HepG2 (cell line): ENCODE measurements at regions not wholly inside any gene's neighbourhood (a gene's known extent, or its start where the extent isn't known, plus 50 kb on each side); places are given as distances from the start of the nearest gene placed in this dataset.

Experiments
- ATAC-seq: fragments of 200-7000 bp; cut with Tn5 transposase; 3 replicates; pipeline ENCODE4 v1.9.1; 2020; ENCODE audit warnings: mild to moderate bottlenecking, moderate library complexity
- BruUV-seq: library from RNA; stranded (reverse); fragments of 400-500 nt; replicated peaks from 2 replicates; lab custom pipeline; 2021; lab: Mats Ljungman, UMichigan
- CTCF ChIA-PET: fragments of 300-600 bp; formaldehyde crosslinking; extraction: SDS; loops from one replicate; lab custom pipeline; 2021; ENCODE audit warnings: low total read pairs, inconsistent platforms, low intra/inter-chr PET ratio; lab: Yijun Ruan, JAX
- POLR2A ChIA-PET: fragments of 350-600 bp; sonication (Branson Sonifier 250); formaldehyde crosslinking; loops from one replicate; lab custom pipeline; 2020; ENCODE audit warnings: antibody characterized with exemption, inconsistent platforms; lab: Yijun Ruan, JAX
- DNase-seq: peaks from one replicate; pipeline ENCODE4 v3.0.0-alpha.2; 2015; ENCODE audit warnings: low spot score
- FAIRE-seq: peaks from 3 replicates; lab custom pipeline; 2011; peaks lifted over from hg19 to GRCh38; lab: Jason Lieb, UNC
- H2AFZ ChIP-seq: one replicate; pipeline ENCODE4 v1.6.1; 2011; ENCODE audit warnings: low read length, inconsistent platforms
- H3K27ac ChIP-seq: fragments of 300-600 bp; 3 replicates; pipeline ENCODE4 v1.8.0; 2011; ENCODE audit warnings: mixed run types, mild to moderate bottlenecking, mixed read lengths, low read length, inconsistent platforms; ENCODE audit not compliant: insufficient read depth; ENCODE audit errors: extremely low read length
- H3K27me3 ChIP-seq, 2 experiments: fragments of 200-600 bp in 1 of 2; 2 replicates in 1 of 2; 3 replicates in 1 of 2; pipeline versions ENCODE4 v1.6.0 to v1.8.0; 2011; ENCODE audit warnings: low read length in 2 of 2, mild to moderate bottlenecking in 2 of 2, moderate library complexity in 2 of 2, inconsistent platforms in 1 of 2; ENCODE audit not compliant: insufficient read depth in 2 of 2, control insufficient read depth in 1 of 2
- H3K36me3 ChIP-seq, 2 experiments: fragments of 200-600 bp in 1 of 2; replicated peaks in 1 of 2; 2 replicates in 1 of 2; 3 replicates in 1 of 2; pipeline versions ENCODE4 v1.5.1 to v1.8.0; 2011; ENCODE audit warnings: low read length in 2 of 2, inconsistent platforms in 1 of 2; ENCODE audit not compliant: insufficient read depth in 2 of 2, control insufficient read depth in 1 of 2
- H3K4me1 ChIP-seq: 2 replicates; pipeline ENCODE4 v1.5.1; 2012; ENCODE audit warnings: low read length, inconsistent platforms; ENCODE audit not compliant: insufficient read depth
- H3K4me2 ChIP-seq: 2 replicates; pipeline ENCODE4 v1.6.0; 2011; ENCODE audit warnings: low read depth, low read length, inconsistent platforms
- H3K4me3 ChIP-seq, 3 experiments: fragments of 200-600 bp in 1 of 3; sonication (generic), shearing (Covaris generic) in 1 of 3; replicated peaks in 1 of 3; 2 replicates each; pipeline ENCODE4 v1.5.1; 2011 to 2016; ENCODE audit warnings: low read length in 3 of 3, inconsistent platforms in 2 of 3, low read depth in 2 of 3, mild to moderate bottlenecking in 2 of 3, control low read depth in 1 of 3, mixed read lengths in 1 of 3; ENCODE audit not compliant: insufficient read depth in 1 of 3
- H3K79me2 ChIP-seq: one replicate; pipeline ENCODE4 v1.6.1; 2011; ENCODE audit warnings: low read length, inconsistent platforms; ENCODE audit not compliant: insufficient read depth
- H3K9ac ChIP-seq: 2 replicates; pipeline ENCODE4 v1.6.0; 2011; ENCODE audit warnings: mild to moderate bottlenecking, low read depth, low read length, inconsistent platforms; ENCODE audit not compliant: insufficient read depth
- H3K9me3 ChIP-seq: 2 replicates; pipeline ENCODE4 v1.5.1; 2012; ENCODE audit warnings: mild to moderate bottlenecking, low read length
- H4K20me1 ChIP-seq: 2 replicates; pipeline ENCODE4 v1.6.0; 2011; ENCODE audit warnings: inconsistent platforms, mild to moderate bottlenecking, low read length, moderate library complexity; ENCODE audit not compliant: insufficient read depth
- MAFF ChIP-seq: IDR thresholded peaks from 2 replicates; pipeline ENCODE4 v1.6.1; 2011; ENCODE audit warnings: low read depth, low read length, improper control_type of control experiment
- MAFK ChIP-seq, 2 experiments: IDR thresholded peaks in 1 of 2; conservative IDR thresholded peaks in 1 of 2; 2 replicates each; pipeline ENCODE4 v1.6.1; 2011; ENCODE audit warnings: improper control_type of control experiment in 2 of 2, low read length in 2 of 2
- NFATC3 ChIP-seq: sonication (generic); formaldehyde crosslinking; IDR thresholded peaks from 2 replicates; pipeline ENCODE4 v1.5.1; 2020; ENCODE audit warnings: mild to moderate bottlenecking, missing genetic modification reagents
- RFX1 ChIP-seq: fragments of 450-650 bp; IDR thresholded peaks from 2 replicates; pipeline ENCODE4 v1.6.1; 2017
- SRSF4 ChIP-seq: fragments of 200-400 bp; formaldehyde crosslinking; IDR thresholded peaks from one replicate; pipeline ENCODE4 v1.6.1; 2018; ENCODE audit warnings: mild to moderate bottlenecking, low read depth, low read length, moderate library complexity; ENCODE audit not compliant: poor library complexity, severe bottlenecking
- ZBTB42 ChIP-seq: sonication (generic); formaldehyde crosslinking; IDR thresholded peaks from 2 replicates; pipeline ENCODE4 v1.5.0; 2020; ENCODE audit warnings: mild to moderate bottlenecking, missing genetic modification reagents
- ZMYM4 ChIP-seq: sonication (generic); formaldehyde crosslinking; IDR thresholded peaks from 2 replicates; pipeline ENCODE4 v1.8.1; 2023; ENCODE audit warnings: mild to moderate bottlenecking, missing genetic modification reagents
- ZNF124 ChIP-seq: sonication (generic); formaldehyde crosslinking; IDR thresholded peaks from 2 replicates; pipeline ENCODE4 v1.4.0; 2020; ENCODE audit warnings: missing genetic modification reagents
- ZNF274 ChIP-seq: sonication (generic); formaldehyde crosslinking; IDR thresholded peaks from 2 replicates; pipeline ENCODE4 v1.5.1; 2020; ENCODE audit warnings: mild to moderate bottlenecking, missing genetic modification reagents
- ZNF513 ChIP-seq: sonication (generic); formaldehyde crosslinking; conservative IDR thresholded peaks from 2 replicates; pipeline ENCODE4 v1.5.0; 2020; ENCODE audit warnings: missing genetic modification reagents
- ZNF569 ChIP-seq: sonication (generic); formaldehyde crosslinking; IDR thresholded peaks from 2 replicates; pipeline ENCODE4 v1.5.0; 2020; ENCODE audit warnings: mild to moderate bottlenecking, missing genetic modification reagents, moderate library complexity, borderline replicate concordance
- ZNF607 ChIP-seq: sonication (generic); formaldehyde crosslinking; IDR thresholded peaks from 2 replicates; pipeline ENCODE4 v1.5.1; 2020; ENCODE audit warnings: missing genetic modification reagents, mild to moderate bottlenecking, borderline replicate concordance
- WGBS: methylation state at CpG from one replicate; pipeline ENCODE4 v1.1.6; 2017; ENCODE audit warnings: low lambda C conversion rate; 5-methylcytosine and 5-hydroxymethylcytosine counted together
- in situ Hi-C: cut with HindIII; loops from 2 replicates; pipeline ENCODE4 v1.10.0; 2017; ENCODE audit warnings: low pct_unique_long_range_greater_than_20kb; ENCODE audit not compliant: extremely low pct_ligation_motif_present
- intact Hi-C: fragments of 100-400 bp; cut with micrococcal nuclease; formaldehyde crosslinking; loops from one replicate; pipeline ENCODE4 v1.10.0; 2022; ENCODE audit not compliant: unreplicated experiment
- TF ChIP-seq, protein P1 (sequence below): sonication (generic); formaldehyde crosslinking; IDR thresholded peaks from 2 replicates; pipeline ENCODE4 v1.4.0; 2020; ENCODE audit warnings: missing genetic modification reagents, borderline replicate concordance

- TF ChIP-seq ZNF607 = no peak
- TF ChIP-seq ZMYM4 (CRISPR knock-in tag) = no peak
- TF ChIP-seq ZBTB42 (CRISPR knock-in tag) = no peak
- no peak for TF ChIP-seq ZNF274 (CRISPR knock-in tag)
- TF ChIP-seq NFATC3 (CRISPR knock-in tag) = no peak
- no peak for TF ChIP-seq ZNF569 (CRISPR knock-in tag)
These were observed 380.4 kb downstream of the NPHP4 start (continued) for GRCh38 chr1:5611851-5612250.

GRCh38 chr1:5611431-5611830 lies 380.8 kb downstream of the NPHP4 start:
- no TSS peak for BruUV-seq
- ChIA-PET POLR2A (no interaction called here), CTCF (no interaction called here)
- Histone ChIP-seq H3K27me3 (peaks cover 0 to 11% of the 10 kb centered on the region in 2 experiments; a peak in 2 of 5 replicates), H3K9me3 (no peaks in the 10 kb centered on the region), H3K27ac (no peak overlapping the region), H3K9ac (no peak overlapping the region), H3K79me2 (no peaks in the 10 kb centered on the region), H3K4me3 (no peak overlapping the region), H3K4me1 (no peaks in the 10 kb centered on the region), H3K36me3 (no peaks in the 10 kb centered on the region), H2AFZ (no peak overlapping the region), H3K4me2 (no peak overlapping the region), H4K20me1 (no peaks in the 10 kb centered on the region)
- ATAC-seq (no peak), FAIRE-seq (no peak), DNase-seq (no peak)
- WGBS = 0% methylated on average over 2 of the region's 2 CpGs
- intact Hi-C loops (no loop called here), in situ Hi-C loops (no loop called here)
- no peak for TF ChIP-seq ZNF124 (CRISPR knock-in tag)

DNA sequence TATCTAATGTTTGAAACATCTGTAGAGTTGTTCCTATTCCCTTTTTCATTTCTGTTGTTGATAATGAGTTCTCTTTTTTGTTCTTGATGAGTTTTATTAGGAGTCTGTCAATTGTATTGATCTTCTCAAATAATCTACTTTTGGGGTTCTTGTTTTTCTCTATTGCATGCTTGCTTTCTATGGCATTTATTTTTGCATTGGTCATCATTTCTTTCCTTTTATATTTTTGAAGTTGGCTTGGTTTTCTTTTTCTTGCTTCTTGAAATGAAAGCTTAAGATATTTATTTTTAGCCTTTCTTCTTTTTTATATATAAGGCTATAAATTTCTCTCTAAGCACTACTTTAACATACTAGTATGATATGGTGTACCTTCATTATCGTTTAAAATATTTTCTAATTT lies 381.8 kb downstream of the NPHP4 start:
- Histone ChIP-seq H3K4me2 (no peak overlapping the region), H3K9me3 (no peaks in the 10 kb centered on the region), H3K79me2 (no peaks in the 10 kb centered on the region), H3K27me3 (peaks cover 0 to 6% of the 10 kb centered on the region in 2 experiments; a peak in 2 of 5 replicates), H3K4me1 (no peaks in the 10 kb centered on the region), H3K27ac (no peak overlapping the region), H4K20me1 (no peaks in the 10 kb centered on the region), H3K36me3 (no peaks in the 10 kb centered on the region), H3K4me3 (no peak overlapping the region), H3K9ac (no peak overlapping the region), H2AFZ (no peak overlapping the region)
- POLR2A ChIA-PET = no interaction called here
- 0% methylated on average over 1 of the region's 1 CpG for WGBS
- no TSS peak for BruUV-seq
- no peak for FAIRE-seq
- CTCF ChIA-PET = no interaction called here
- intact Hi-C loops (no loop called here), in situ Hi-C loops (no loop called here)
- ATAC-seq = no peak
- no peak for DNase-seq
- TF ChIP-seq SRSF4 (no peak), MAFF (peak; percentile 69), RFX1 (no peak), MAFK (conservative IDR thresholded peaks at IDR 0.05 in 1 of 2, IDR thresholded peaks at IDR 0.05 in 1 of 2; ENCODE audit: low read length in 2 of 2) (peak; percentile 53 to 77; a peak in 3 of 4 replicates), ZNF513 (CRISPR knock-in tag) (no peak)
- TF ChIP-seq, protein P1, sequence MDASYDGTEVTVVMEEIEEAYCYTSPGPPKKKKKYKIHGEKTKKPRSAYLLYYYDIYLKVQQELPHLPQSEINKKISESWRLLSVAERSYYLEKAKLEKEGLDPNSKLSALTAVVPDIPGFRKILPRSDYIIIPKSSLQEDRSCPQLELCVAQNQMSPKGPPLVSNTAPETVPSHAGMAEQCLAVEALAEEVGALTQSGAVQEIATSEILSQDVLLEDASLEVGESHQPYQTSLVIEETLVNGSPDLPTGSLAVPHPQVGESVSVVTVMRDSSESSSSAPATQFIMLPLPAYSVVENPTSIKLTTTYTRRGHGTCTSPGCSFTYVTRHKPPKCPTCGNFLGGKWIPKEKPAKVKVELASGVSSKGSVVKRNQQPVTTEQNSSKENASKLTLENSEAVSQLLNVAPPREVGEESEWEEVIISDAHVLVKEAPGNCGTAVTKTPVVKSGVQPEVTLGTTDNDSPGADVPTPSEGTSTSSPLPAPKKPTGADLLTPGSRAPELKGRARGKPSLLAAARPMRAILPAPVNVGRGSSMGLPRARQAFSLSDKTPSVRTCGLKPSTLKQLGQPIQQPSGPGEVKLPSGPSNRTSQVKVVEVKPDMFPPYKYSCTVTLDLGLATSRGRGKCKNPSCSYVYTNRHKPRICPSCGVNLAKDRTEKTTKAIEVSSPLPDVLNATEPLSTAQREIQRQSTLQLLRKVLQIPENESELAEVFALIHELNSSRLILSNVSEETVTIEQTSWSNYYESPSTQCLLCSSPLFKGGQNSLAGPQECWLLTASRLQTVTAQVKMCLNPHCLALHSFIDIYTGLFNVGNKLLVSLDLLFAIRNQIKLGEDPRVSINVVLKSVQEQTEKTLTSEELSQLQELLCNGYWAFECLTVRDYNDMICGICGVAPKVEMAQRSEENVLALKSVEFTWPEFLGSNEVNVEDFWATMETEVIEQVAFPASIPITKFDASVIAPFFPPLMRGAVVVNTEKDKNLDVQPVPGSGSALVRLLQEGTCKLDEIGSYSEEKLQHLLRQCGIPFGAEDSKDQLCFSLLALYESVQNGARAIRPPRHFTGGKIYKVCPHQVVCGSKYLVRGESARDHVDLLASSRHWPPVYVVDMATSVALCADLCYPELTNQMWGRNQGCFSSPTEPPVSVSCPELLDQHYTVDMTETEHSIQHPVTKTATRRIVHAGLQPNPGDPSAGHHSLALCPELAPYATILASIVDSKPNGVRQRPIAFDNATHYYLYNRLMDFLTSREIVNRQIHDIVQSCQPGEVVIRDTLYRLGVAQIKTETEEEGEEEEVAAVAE (CRISPR knock-in tag) = no peak
